Muscle of arm (tissue), 1 donor: ENCODE measurements at regions not wholly inside any gene's neighbourhood (a gene's known extent, or its start where the extent isn't known, plus 50 kb on each side); places are given as distances from the start of the nearest gene placed in this dataset.

Experiments
- DNase-seq: peaks from one replicate; pipeline ENCODE4 v3.0.0-alpha.2; 2013

- DNase-seq, result no peak
These were observed 67.1 kb upstream of the ROBO2 start for GRCh38 chr3:76972624-76973296.

- DNase-seq, result no peak
These were observed 62.9 kb upstream of the ROBO2 start for GRCh38 chr3:76976996-76977395.

GRCh38 chr3:76985645-76986044, 54.3 kb upstream of the ROBO2 start:
- no peak for DNase-seq

GRCh38 chr3:76986876-76987474, 52.9 kb upstream of the ROBO2 start:
- DNase-seq, result no peak
